SH-SY5Y (cell line): ENCODE measurements at regions not wholly inside any gene's neighbourhood (a gene's known extent, or its start where the extent isn't known, plus 50 kb on each side); places are given as distances from the start of the nearest gene placed in this dataset.

Experiments
- GATA2 ChIP-seq: IDR thresholded peaks from 2 replicates; pipeline ENCODE4 v1.6.1; 2011; ENCODE audit warnings: mild to moderate bottlenecking, low read depth, low read length
- GATA3 ChIP-seq: IDR thresholded peaks from 2 replicates; pipeline ENCODE4 v1.6.1; 2011; ENCODE audit warnings: low read depth, mild to moderate bottlenecking, low read length, moderate library complexity

GRCh38 chr12:59010118-59010517, 89.8 kb upstream of the LRIG3 start:
- TF ChIP-seq GATA3 = no peak
- no peak for TF ChIP-seq GATA2
